Ishikawa (cell line): ENCODE measurements at regions not wholly inside any gene's neighbourhood (a gene's known extent, or its start where the extent isn't known, plus 50 kb on each side); places are given as distances from the start of the nearest gene placed in this dataset.

Experiments used
- CEBPB ChIP-seq: IDR thresholded peaks from 2 replicates; pipeline ENCODE4 v1.6.1; 2012
- CREB1 ChIP-seq: IDR thresholded peaks from 2 replicates; pipeline ENCODE4 v1.6.1; 2012; ENCODE audit warnings: low read depth
- EGR1 ChIP-seq: IDR thresholded peaks from 2 replicates; pipeline ENCODE4 v1.6.1; 2012
- EP300 ChIP-seq: IDR thresholded peaks from 2 replicates; pipeline ENCODE4 v1.6.1; 2012; ENCODE audit warnings: borderline replicate concordance
- FOXM1 ChIP-seq: IDR thresholded peaks from 2 replicates; pipeline ENCODE4 v1.6.1; 2012; ENCODE audit warnings: low read depth, borderline replicate concordance
- MAX ChIP-seq: IDR thresholded peaks from 2 replicates; pipeline ENCODE4 v1.6.1; 2012
- NFIC ChIP-seq: IDR thresholded peaks from 2 replicates; pipeline ENCODE4 v1.6.1; 2012
- RAD21 ChIP-seq: IDR thresholded peaks from 2 replicates; pipeline ENCODE4 v1.6.1; 2012; ENCODE audit warnings: low read depth
- REST ChIP-seq: IDR thresholded peaks from 2 replicates; pipeline ENCODE4 v1.6.1; 2012; ENCODE audit warnings: low read depth, mild to moderate bottlenecking
- TAF1 ChIP-seq: IDR thresholded peaks from 2 replicates; pipeline ENCODE4 v1.6.1; 2012; ENCODE audit warnings: low read depth, mild to moderate bottlenecking
- TCF12 ChIP-seq: IDR thresholded peaks from 2 replicates; pipeline ENCODE4 v1.6.1; 2012; ENCODE audit warnings: low read depth
- TEAD4 ChIP-seq: IDR thresholded peaks from 2 replicates; pipeline ENCODE4 v1.6.1; 2012
- USF1 ChIP-seq: IDR thresholded peaks from 2 replicates; pipeline ENCODE4 v1.6.1; 2012
- YY1 ChIP-seq: IDR thresholded peaks from 2 replicates; pipeline ENCODE4 v1.6.1; 2012; ENCODE audit warnings: low read depth
- ZBTB7A ChIP-seq: IDR thresholded peaks from 2 replicates; pipeline ENCODE4 v1.6.1; 2012; ENCODE audit warnings: low read depth

- TF ChIP-seq CEBPB: no peak
These were observed 52.0 kb upstream of the TANC2 start for GRCh38 chr17:62913991-62914570.

GRCh38 chr17:62912363-62912762 is 53.7 kb upstream of the TANC2 start:
- TF ChIP-seq EP300 (no peak), TCF12 (no peak), CREB1 (no peak), RAD21 (no peak), NFIC (no peak), YY1 (no peak), ZBTB7A (no peak), EGR1 (no peak), CEBPB (no peak), REST (no peak), USF1 (no peak), FOXM1 (no peak), MAX (no peak), TEAD4 (no peak), TAF1 (no peak)

- no peak for TF ChIP-seq TEAD4
- no peak for TF ChIP-seq CEBPB
- TF ChIP-seq EGR1: no peak
- no peak for TF ChIP-seq TAF1
- TF ChIP-seq FOXM1: no peak
- no peak for TF ChIP-seq EP300
- no peak for TF ChIP-seq YY1
- no peak for TF ChIP-seq RAD21
- no peak for TF ChIP-seq MAX
- TF ChIP-seq REST: no peak
- no peak for TF ChIP-seq CREB1
These were observed 54.9 kb upstream of the TANC2 start for GRCh38 chr17:62911114-62911513.

- TF ChIP-seq EP300 (no peak), TAF1 (no peak), TCF12 (no peak), CREB1 (no peak)
These were observed 55.8 kb upstream of the TANC2 start for GRCh38 chr17:62910277-62910676.

GRCh38 chr17:62907961-62908360 is 58.1 kb upstream of the TANC2 start:
- TF ChIP-seq EP300: no peak
- no peak for TF ChIP-seq MAX
- TF ChIP-seq USF1: no peak
- no peak for TF ChIP-seq EGR1
- TF ChIP-seq CREB1: no peak
- no peak for TF ChIP-seq ZBTB7A
- TF ChIP-seq NFIC: no peak
- no peak for TF ChIP-seq TCF12
- no peak for TF ChIP-seq CEBPB

GRCh38 chr17:62906881-62907280 is 59.2 kb upstream of the TANC2 start:
- TF ChIP-seq CEBPB (no peak), TEAD4 (peak; percentile 44; the same call in 1 of the 2 replicates)

- no peak for TF ChIP-seq CEBPB
- no peak for TF ChIP-seq EP300
- TF ChIP-seq EGR1: no peak
- no peak for TF ChIP-seq TCF12
- no peak for TF ChIP-seq CREB1
- TF ChIP-seq USF1: no peak
- no peak for TF ChIP-seq RAD21
- TF ChIP-seq YY1: no peak
- TF ChIP-seq FOXM1: no peak
- TF ChIP-seq MAX: no peak
These were observed 60.8 kb upstream of the TANC2 start for GRCh38 chr17:62905233-62905632.
